ENCODE measurements at regions not wholly inside any gene's neighbourhood (a gene's known extent, or its start where the extent isn't known, plus 50 kb on each side); places are given as distances from the start of the nearest gene placed in this dataset.

GRCh38 chr6:99216959-99217358 lies 132.5 kb downstream of the FAXC start:
- no peak for TF ChIP-seq GATA2 (IDR thresholded peaks at IDR 0.05; ENCODE audit: low read depth, low read length)
- no peak for TF ChIP-seq GATA3 (IDR thresholded peaks at IDR 0.05; ENCODE audit: low read depth, low read length)

Measured in SH-SY5Y (cell line).